OCI-LY1 (cell line): ENCODE measurements at regions not wholly inside any gene's neighbourhood (a gene's known extent, or its start where the extent isn't known, plus 50 kb on each side); places are given as distances from the start of the nearest gene placed in this dataset.

Experiments
- H2AFZ ChIP-seq: fragments of 200-600 bp; sonication (generic), shearing (Covaris generic); 2 replicates; pipeline ENCODE4 v1.6.0; 2014; ENCODE audit warnings: antibody characterized with exemption, mild to moderate bottlenecking, low read length
- H3F3A ChIP-seq: fragments of 200-600 bp; sonication (generic), shearing (Covaris generic); 2 replicates; pipeline ENCODE4 v1.6.0; 2014; ENCODE audit warnings: mild to moderate bottlenecking, antibody characterized with exemption, low read length, moderate library complexity; ENCODE audit not compliant: insufficient read depth
- H3K27ac ChIP-seq: fragments of 200-600 bp; sonication (generic); 2 replicates; pipeline ENCODE4 v1.5.1; 2014; ENCODE audit warnings: low read length, mixed run types, mild to moderate bottlenecking, low read depth; ENCODE audit not compliant: poor library complexity, severe bottlenecking
- H3K27me3 ChIP-seq: fragments of 200-600 bp; sonication (generic); 2 replicates; pipeline ENCODE4 v1.6.0; 2014; ENCODE audit warnings: antibody characterized with exemption, mild to moderate bottlenecking, low read length, moderate library complexity; ENCODE audit not compliant: insufficient read depth
- H3K36me3 ChIP-seq: fragments of 200-600 bp; sonication (generic); 2 replicates; pipeline ENCODE4 v1.6.1; 2014; ENCODE audit warnings: mild to moderate bottlenecking, antibody characterized with exemption, low read length, moderate library complexity, mixed read lengths; ENCODE audit not compliant: insufficient read depth
- H3K4me1 ChIP-seq: fragments of 200-600 bp; sonication (generic); 2 replicates; pipeline ENCODE4 v1.5.1; 2014; ENCODE audit warnings: mild to moderate bottlenecking, low read length, moderate library complexity; ENCODE audit not compliant: insufficient read depth, severe bottlenecking
- H3K4me2 ChIP-seq: fragments of 200-600 bp; sonication (generic), shearing (Covaris generic); 2 replicates; pipeline ENCODE4 v1.6.1; 2014; ENCODE audit warnings: low read length
- H3K4me3 ChIP-seq: fragments of 200-600 bp; sonication (generic); 2 replicates; pipeline ENCODE4 v1.5.1; 2014; ENCODE audit warnings: low read length, low read depth, mild to moderate bottlenecking, mixed read lengths; ENCODE audit not compliant: poor library complexity, severe bottlenecking
- H3K79me2 ChIP-seq: fragments of 200-600 bp; shearing (Covaris generic); 2 replicates; pipeline ENCODE4 v1.6.1; 2016; ENCODE audit warnings: mixed run types, low read length, mixed read lengths; ENCODE audit not compliant: insufficient read depth
- H3K9ac ChIP-seq: fragments of 200-600 bp; sonication (generic), shearing (Covaris generic); 2 replicates; pipeline ENCODE4 v1.6.1; 2014; ENCODE audit warnings: mild to moderate bottlenecking, low read length, mixed read lengths
- H3K9me2 ChIP-seq: fragments of 200-600 bp; sonication (generic), shearing (Covaris generic); 2 replicates; pipeline ENCODE4 v1.6.1; 2014; ENCODE audit warnings: low read depth, mild to moderate bottlenecking, low read length, mixed read lengths
- H3K9me3 ChIP-seq: fragments of 200-600 bp; shearing (Covaris generic); 2 replicates; pipeline ENCODE4 v1.6.1; 2014; ENCODE audit warnings: low read length, mixed read lengths
- H4K20me1 ChIP-seq: fragments of 200-600 bp; sonication (generic), shearing (Covaris generic); 2 replicates; pipeline ENCODE4 v1.6.0; 2016; ENCODE audit warnings: mild to moderate bottlenecking, low read length; ENCODE audit not compliant: insufficient read depth
- CTCF ChIP-seq: fragments of 200-600 bp; sonication (generic), shearing (Covaris generic); IDR thresholded peaks from 2 replicates; pipeline ENCODE4 v1.5.1; 2017; ENCODE audit warnings: mild to moderate bottlenecking, antibody characterized with exemption, low read length, moderate library complexity, mixed read lengths
- EZH2 ChIP-seq: fragments of 200-600 bp; sonication (generic), shearing (Covaris generic); IDR thresholded peaks from 2 replicates; pipeline ENCODE4 v1.8.0; 2017; ENCODE audit warnings: borderline replicate concordance, mixed run types, mild to moderate bottlenecking, antibody characterized with exemption, low read length, moderate library complexity, mixed read lengths

GRCh38 chr10:124211921-124212320, 118.5 kb upstream of the CHST15 start:
- no peak overlapping the region for H3K9ac ChIP-seq
- no peaks in the 10 kb centered on the region for H3K9me2 ChIP-seq
- no peak overlapping the region for H3K4me2 ChIP-seq
- H3K36me3 ChIP-seq = no peaks in the 10 kb centered on the region; the same call in 1 of the 2 replicates
- no peak overlapping the region for H2AFZ ChIP-seq
- H3K4me1 ChIP-seq = no peaks in the 10 kb centered on the region
- H4K20me1 ChIP-seq = no peaks in the 10 kb centered on the region
- H3K4me3 ChIP-seq = no peak overlapping the region
- no peaks in the 10 kb centered on the region; the same call in 1 of the 2 replicates for H3K27me3 ChIP-seq
- H3F3A ChIP-seq = no peaks in the 10 kb centered on the region
- no peak overlapping the region for H3K27ac ChIP-seq
- no peaks in the 10 kb centered on the region; the same call in 1 of the 2 replicates for H3K9me3 ChIP-seq
- no peak for TF ChIP-seq EZH2
- no peak for TF ChIP-seq CTCF
- no peaks in the 10 kb centered on the region for H3K79me2 ChIP-seq

GRCh38 chr10:124210263-124210662, 116.9 kb upstream of the CHST15 start:
- Histone ChIP-seq H3K36me3 (no peaks in the 10 kb centered on the region; the same call in 1 of the 2 replicates), H3K9ac (no peak overlapping the region), H4K20me1 (no peaks in the 10 kb centered on the region), H3K79me2 (no peaks in the 10 kb centered on the region), H3K9me2 (no peaks in the 10 kb centered on the region), H3K27ac (no peak overlapping the region), H3K4me1 (no peaks in the 10 kb centered on the region), H3K4me3 (no peak overlapping the region), H3K27me3 (no peaks in the 10 kb centered on the region; the same call in 1 of the 2 replicates), H3F3A (no peaks in the 10 kb centered on the region), H3K9me3 (no peaks in the 10 kb centered on the region; the same call in 1 of the 2 replicates), H3K4me2 (no peak overlapping the region), H2AFZ (no peak overlapping the region)
- TF ChIP-seq EZH2 = no peak
- TF ChIP-seq CTCF = no peak

- Histone ChIP-seq H3K4me2 (no peak overlapping the region), H3K36me3 (no peaks in the 10 kb centered on the region; the same call in 1 of the 2 replicates), H2AFZ (no peak overlapping the region), H3F3A (no peaks in the 10 kb centered on the region), H3K9me3 (no peaks in the 10 kb centered on the region; the same call in 1 of the 2 replicates), H3K9me2 (no peaks in the 10 kb centered on the region), H3K4me1 (no peaks in the 10 kb centered on the region), H4K20me1 (no peaks in the 10 kb centered on the region), H3K27me3 (no peaks in the 10 kb centered on the region; the same call in 1 of the 2 replicates), H3K79me2 (no peaks in the 10 kb centered on the region), H3K9ac (no peak overlapping the region), H3K27ac (no peak overlapping the region), H3K4me3 (no peak overlapping the region)
- TF ChIP-seq EZH2 (no peak), CTCF (no peak)
Observed at GRCh38 chr10:124207391-124207790, 114.0 kb upstream of the CHST15 start.
